ENCODE measurements at regions not wholly inside any gene's neighbourhood (a gene's known extent, or its start where the extent isn't known, plus 50 kb on each side); places are given as distances from the start of the nearest gene placed in this dataset.
A peak's percentile ranks its signal among the peaks of the same experiment; 100 is the strongest.

DNA sequence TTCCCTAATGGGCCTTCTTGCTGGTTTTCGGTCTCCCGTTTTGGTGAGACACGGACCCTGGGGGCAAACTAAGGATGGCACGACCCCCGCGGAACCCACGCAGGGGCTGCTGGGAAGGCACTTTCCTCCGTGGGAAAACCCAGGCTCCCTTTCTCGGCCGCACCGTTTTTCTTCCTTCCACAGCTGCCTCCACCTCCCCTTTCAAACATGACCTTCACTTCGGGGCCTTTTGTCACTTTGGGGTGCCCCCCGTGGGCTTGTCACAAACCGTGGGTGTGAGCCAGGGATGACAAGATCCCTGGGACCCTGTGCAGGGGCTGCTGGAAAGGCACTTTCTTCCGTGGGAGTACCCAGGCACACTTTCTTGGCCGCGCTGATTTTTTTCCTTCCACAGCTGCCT, 268.7 kb downstream of the ALG10 start:
- Histone ChIP-seq H3K79me2 (ENCODE audit: low read depth) (no peaks in the 10 kb centered on the region), H3K4me1 (replicated peaks; ENCODE audit: insufficient read depth) (no peaks in the 10 kb centered on the region), H4K20me1 (ENCODE audit: insufficient read depth) (no peaks in the 10 kb centered on the region), H3K9me3 (ENCODE audit: insufficient read depth, low read depth) (no peaks in the 10 kb centered on the region), H3K4me2 (peak overlapping the region; percentile 82), H3K27me3 (ENCODE audit: insufficient read depth, low read depth) (peaks cover 43% of the 10 kb centered on the region), H3K4me3 (peak overlapping the region; percentile 60; the same call in 1 of the 2 replicates), H3K27ac (no peak overlapping the region), H3K36me3 (ENCODE audit: low read depth) (no peaks in the 10 kb centered on the region), H2AFZ (peak overlapping the region; percentile 82), H3K9me2 (ENCODE audit: insufficient read depth) (no peaks in the 10 kb centered on the region), H3F3A (ENCODE audit: insufficient read depth, low read depth) (no peaks in the 10 kb centered on the region)
- BruUV-seq (replicated peaks) = no TSS peak
- intact Hi-C loops (cut with micrococcal nuclease; ENCODE audit: unreplicated experiment) = loop anchor here (5.0 to 10.0 kb wide), 2 partner anchors 94 to 254 kb away; no protein-coding TSS in a partner anchor
- DNase-seq = no peak
- ChIA-PET POLR2A (ENCODE audit: unreplicated experiment) (no interaction called here), CTCF (no interaction called here)
- no peak for TF ChIP-seq EZH2 (IDR thresholded peaks at IDR 0.05; ENCODE audit: low read depth)
- TF ChIP-seq, protein P1, sequence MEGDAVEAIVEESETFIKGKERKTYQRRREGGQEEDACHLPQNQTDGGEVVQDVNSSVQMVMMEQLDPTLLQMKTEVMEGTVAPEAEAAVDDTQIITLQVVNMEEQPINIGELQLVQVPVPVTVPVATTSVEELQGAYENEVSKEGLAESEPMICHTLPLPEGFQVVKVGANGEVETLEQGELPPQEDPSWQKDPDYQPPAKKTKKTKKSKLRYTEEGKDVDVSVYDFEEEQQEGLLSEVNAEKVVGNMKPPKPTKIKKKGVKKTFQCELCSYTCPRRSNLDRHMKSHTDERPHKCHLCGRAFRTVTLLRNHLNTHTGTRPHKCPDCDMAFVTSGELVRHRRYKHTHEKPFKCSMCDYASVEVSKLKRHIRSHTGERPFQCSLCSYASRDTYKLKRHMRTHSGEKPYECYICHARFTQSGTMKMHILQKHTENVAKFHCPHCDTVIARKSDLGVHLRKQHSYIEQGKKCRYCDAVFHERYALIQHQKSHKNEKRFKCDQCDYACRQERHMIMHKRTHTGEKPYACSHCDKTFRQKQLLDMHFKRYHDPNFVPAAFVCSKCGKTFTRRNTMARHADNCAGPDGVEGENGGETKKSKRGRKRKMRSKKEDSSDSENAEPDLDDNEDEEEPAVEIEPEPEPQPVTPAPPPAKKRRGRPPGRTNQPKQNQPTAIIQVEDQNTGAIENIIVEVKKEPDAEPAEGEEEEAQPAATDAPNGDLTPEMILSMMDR (conservative IDR thresholded peaks at IDR 0.05) = no peak

DNA sequence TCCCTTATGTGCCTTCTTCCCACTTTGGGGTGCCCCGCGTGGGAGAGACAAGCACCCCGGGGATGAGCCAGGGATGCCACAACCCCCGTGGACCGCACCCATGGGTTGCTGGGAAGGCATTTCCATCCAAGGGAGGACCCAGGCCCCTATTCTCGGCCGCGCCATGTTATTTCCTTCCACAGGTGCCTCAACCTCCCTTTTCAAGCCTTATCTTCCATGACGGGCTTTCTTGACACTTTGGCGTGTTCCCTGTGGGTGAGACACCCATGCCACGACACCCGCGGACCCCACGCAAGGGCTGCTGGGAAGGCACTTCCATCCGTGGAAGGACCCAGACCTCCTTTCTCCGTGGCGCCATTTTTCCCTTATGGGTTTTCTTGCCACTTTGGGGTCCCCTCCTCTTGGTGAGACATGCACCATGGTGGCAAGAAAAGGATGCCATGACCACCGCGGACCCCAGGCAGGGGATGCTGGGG, 269.2 kb downstream of the ALG10 start:
- H3K4me1 ChIP-seq (replicated peaks; ENCODE audit: insufficient read depth) = no peaks in the 10 kb centered on the region
- H3K36me3 ChIP-seq (ENCODE audit: low read depth) = no peaks in the 10 kb centered on the region
- CTCF ChIA-PET = no interaction called here
- TF ChIP-seq, protein P1 (conservative IDR thresholded peaks at IDR 0.05) = no peak
- TF ChIP-seq EZH2 (IDR thresholded peaks at IDR 0.05; ENCODE audit: low read depth) = no peak
- no peak overlapping the region for H3K4me2 ChIP-seq
- H3K9me2 ChIP-seq (ENCODE audit: insufficient read depth) = no peaks in the 10 kb centered on the region
- no peaks in the 10 kb centered on the region for H3K9me3 ChIP-seq (ENCODE audit: insufficient read depth, low read depth)
- POLR2A ChIA-PET (ENCODE audit: unreplicated experiment) = no interaction called here
- BruUV-seq (replicated peaks) = no TSS peak
- no peaks in the 10 kb centered on the region for H3K79me2 ChIP-seq (ENCODE audit: low read depth)
- H3K27me3 ChIP-seq (ENCODE audit: insufficient read depth, low read depth) = peaks cover 48% of the 10 kb centered on the region
- no peak overlapping the region for H3K4me3 ChIP-seq
- no peak for DNase-seq
- intact Hi-C loops (cut with micrococcal nuclease; ENCODE audit: unreplicated experiment) = loop anchor here (5.0 to 10.0 kb wide), 2 partner anchors 93 to 254 kb away; no protein-coding TSS in a partner anchor
- H2AFZ ChIP-seq = no peak overlapping the region
- no peaks in the 10 kb centered on the region for H3F3A ChIP-seq (ENCODE audit: insufficient read depth, low read depth)
- no peaks in the 10 kb centered on the region for H4K20me1 ChIP-seq (ENCODE audit: insufficient read depth)
- no peak overlapping the region for H3K27ac ChIP-seq

DNA sequence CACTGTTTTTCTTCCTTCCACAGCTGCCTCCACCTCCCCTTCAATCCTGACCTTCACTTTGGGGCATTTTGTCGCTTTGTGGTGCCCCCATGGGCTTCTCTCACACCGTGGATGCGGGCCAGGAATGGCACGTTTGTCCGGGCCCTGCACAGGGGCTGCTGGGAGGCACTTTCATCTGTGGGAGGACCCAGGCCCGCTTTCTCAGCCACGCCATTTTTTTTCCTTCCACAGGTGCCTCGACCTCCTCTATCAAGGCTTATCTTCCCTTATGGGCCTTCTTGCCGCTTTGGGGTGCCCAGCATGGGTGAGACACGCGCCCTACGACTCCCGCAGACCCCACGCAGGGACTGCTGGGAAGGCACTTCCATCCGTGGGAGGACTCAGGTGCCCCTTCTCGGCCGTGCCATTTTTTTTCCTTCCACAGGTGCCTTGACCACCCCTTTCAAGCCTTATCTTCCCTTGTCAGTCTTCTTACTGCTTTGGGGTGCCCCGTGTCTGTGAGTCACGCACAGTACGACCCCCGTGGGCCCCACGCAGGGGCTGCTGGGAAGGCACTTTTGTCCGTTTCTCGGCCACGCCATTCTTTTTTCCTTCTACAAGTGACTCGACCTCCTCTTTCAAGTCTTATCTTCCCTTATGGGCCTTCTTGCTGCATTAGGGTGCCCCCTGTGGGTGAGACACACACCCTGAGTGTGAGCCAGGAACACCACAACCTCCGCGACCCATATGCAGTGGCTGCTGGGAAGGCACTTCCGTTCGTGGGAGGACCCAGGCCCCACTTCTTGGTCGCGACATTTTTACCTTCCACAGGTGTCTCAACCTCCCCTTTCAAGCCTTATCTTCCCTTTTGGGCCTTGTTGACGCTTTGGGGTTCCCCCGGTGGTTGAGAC, 270.7 kb downstream of the ALG10 start:
- H4K20me1 ChIP-seq (ENCODE audit: insufficient read depth) = no peaks in the 10 kb centered on the region
- intact Hi-C loops (cut with micrococcal nuclease; ENCODE audit: unreplicated experiment) = loop anchor here (5.0 to 10.0 kb wide), 2 partner anchors 92 to 256 kb away; no protein-coding TSS in a partner anchor
- H3K79me2 ChIP-seq (ENCODE audit: low read depth) = no peaks in the 10 kb centered on the region
- TF ChIP-seq, protein P1 (conservative IDR thresholded peaks at IDR 0.05) = peak; percentile 66
- TF ChIP-seq EZH2 (IDR thresholded peaks at IDR 0.05; ENCODE audit: low read depth) = no peak
- H3K4me3 ChIP-seq = no peak overlapping the region
- DNase-seq = peak in 1 of 2 experiments; percentile 37
- H3F3A ChIP-seq (ENCODE audit: insufficient read depth, low read depth) = no peaks in the 10 kb centered on the region
- ChIA-PET POLR2A (ENCODE audit: unreplicated experiment) (no interaction called here), CTCF (no interaction called here)
- H3K4me2 ChIP-seq = peak overlapping the region; percentile 27; the same call in 1 of the 2 replicates
- no TSS peak for BruUV-seq (replicated peaks)
- H3K4me1 ChIP-seq (replicated peaks; ENCODE audit: insufficient read depth) = no peaks in the 10 kb centered on the region
- H3K27ac ChIP-seq = no peak overlapping the region
- H3K9me3 ChIP-seq (ENCODE audit: insufficient read depth, low read depth) = no peaks in the 10 kb centered on the region
- peaks cover 63% of the 10 kb centered on the region for H3K27me3 ChIP-seq (ENCODE audit: insufficient read depth, low read depth)
- no peak overlapping the region for H2AFZ ChIP-seq
- H3K9me2 ChIP-seq (ENCODE audit: insufficient read depth) = no peaks in the 10 kb centered on the region
- no peaks in the 10 kb centered on the region for H3K36me3 ChIP-seq (ENCODE audit: low read depth)
